D721Med (cell line): ENCODE measurements at regions not wholly inside any gene's neighbourhood (a gene's known extent, or its start where the extent isn't known, plus 50 kb on each side); places are given as distances from the start of the nearest gene placed in this dataset.
"Not testable (repeated sequence)": the region's sequence is repeated elsewhere in the genome, so short reads cannot be mapped to it uniquely, and the experiment has no call there.

ENCODE experiments used
- DNase-seq: peaks from one replicate; pipeline ENCODE4 v3.0.0; 2011; ENCODE audit warnings: low spot score; ENCODE audit not compliant: insufficient read length
- FAIRE-seq: peaks from 2 replicates; lab custom pipeline; 2011; peaks lifted over from hg19 to GRCh38; lab: Jason Lieb, UNC
- TF ChIP-seq, protein P1 (sequence below): IDR thresholded peaks from 2 replicates; pipeline ENCODE4 v1.5.1; 2012; ENCODE audit warnings: mild to moderate bottlenecking, control low read depth; ENCODE audit not compliant: insufficient read depth; ENCODE audit errors: missing control alignments

DNA sequence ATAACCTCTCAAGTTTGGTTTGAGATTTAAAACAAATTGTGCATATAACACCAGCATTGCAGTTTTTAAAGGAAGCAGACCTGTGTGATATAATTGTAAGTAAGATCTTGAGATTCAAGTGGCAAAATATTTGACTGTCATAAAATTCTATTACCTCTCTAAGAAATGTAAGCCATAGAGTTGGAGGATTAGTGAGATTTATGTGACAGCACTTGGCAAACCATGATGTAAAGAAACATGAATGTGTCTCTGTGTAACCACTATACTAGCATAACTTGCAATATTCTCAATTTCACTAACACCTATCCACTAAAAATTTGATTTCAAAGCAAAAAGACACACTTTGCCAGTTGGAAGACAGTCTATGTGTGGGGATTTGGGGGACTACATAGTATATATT lies 190.2 kb upstream of the SSTR4 start:
- FAIRE-seq, result no peak
- no peak for DNase-seq
- TF ChIP-seq, protein P1, sequence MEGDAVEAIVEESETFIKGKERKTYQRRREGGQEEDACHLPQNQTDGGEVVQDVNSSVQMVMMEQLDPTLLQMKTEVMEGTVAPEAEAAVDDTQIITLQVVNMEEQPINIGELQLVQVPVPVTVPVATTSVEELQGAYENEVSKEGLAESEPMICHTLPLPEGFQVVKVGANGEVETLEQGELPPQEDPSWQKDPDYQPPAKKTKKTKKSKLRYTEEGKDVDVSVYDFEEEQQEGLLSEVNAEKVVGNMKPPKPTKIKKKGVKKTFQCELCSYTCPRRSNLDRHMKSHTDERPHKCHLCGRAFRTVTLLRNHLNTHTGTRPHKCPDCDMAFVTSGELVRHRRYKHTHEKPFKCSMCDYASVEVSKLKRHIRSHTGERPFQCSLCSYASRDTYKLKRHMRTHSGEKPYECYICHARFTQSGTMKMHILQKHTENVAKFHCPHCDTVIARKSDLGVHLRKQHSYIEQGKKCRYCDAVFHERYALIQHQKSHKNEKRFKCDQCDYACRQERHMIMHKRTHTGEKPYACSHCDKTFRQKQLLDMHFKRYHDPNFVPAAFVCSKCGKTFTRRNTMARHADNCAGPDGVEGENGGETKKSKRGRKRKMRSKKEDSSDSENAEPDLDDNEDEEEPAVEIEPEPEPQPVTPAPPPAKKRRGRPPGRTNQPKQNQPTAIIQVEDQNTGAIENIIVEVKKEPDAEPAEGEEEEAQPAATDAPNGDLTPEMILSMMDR, result no peak

DNA sequence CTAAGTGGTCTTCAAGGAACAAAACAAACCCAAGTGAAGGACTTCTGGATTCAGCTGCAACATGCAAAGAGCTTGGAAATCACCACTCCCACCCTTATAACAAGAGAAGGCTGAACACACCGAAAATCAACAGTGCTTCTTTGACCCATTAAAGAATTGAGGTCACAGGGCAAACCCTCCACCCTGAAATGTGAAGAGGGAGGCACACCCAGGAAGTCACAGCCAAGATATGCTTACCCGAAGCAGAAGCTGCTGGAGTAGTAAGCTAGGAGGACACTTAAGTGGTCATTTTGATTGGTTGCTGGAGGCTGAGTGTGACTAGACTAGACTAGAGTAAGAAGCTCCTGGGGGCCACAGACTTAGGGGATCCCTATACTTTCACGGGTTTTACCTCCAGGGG lies 188.2 kb upstream of the SSTR4 start:
- DNase-seq (no peak), FAIRE-seq (no peak)
- TF ChIP-seq, protein P1, result no peak

DNA sequence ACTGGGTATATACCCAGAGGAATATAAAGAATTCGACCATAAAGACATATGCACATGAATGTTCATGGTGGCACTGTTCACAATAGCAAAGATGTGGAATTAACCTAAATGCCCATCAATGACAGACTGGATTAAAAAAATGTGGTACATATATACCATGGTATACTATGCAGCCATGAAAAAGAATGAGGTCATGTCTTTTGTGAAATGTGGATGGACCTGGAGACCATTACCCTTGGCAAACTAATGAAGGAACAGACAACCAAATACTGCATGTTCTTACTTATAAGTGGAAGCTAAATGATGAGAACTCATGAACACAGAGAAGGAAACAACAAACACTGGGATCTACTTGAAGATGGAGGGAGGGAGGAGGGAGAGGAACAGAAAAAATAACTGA lies 186.7 kb upstream of the SSTR4 start:
- TF ChIP-seq, protein P1, result no peak
- DNase-seq, result no peak
- FAIRE-seq, result no peak

DNA sequence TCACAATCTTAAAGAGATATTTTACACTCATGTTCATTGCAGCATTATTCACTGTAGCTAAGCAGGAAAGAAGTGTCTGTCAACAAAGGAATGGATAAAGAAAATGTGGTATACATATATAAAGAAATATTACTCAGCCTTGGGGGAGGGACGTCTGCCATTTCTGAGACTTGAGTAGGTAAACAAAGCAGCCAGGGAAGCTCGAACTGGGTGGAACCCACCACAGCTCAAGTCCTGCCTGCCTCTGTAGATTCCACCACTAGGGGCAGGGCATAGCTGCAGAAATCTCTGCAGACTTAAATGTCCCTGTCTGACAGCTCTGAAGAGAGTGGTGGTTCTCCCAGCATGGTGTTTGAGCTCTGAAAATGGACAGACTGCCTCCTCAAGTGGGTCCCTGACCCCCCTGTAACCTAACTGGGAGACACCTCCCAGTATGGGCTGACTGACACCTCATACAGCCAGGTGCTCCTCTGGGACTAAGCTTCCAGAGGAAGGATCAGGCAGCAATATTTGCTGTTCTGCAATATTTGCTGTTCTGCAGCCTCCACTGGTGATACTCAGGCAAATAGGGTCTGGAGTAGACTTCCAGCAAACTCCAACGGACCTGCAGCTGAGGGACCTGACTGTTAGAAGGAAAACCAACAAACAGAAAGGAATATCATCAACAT lies 183.3 kb upstream of the SSTR4 start:
- not testable (repeated sequence) for DNase-seq, FAIRE-seq

DNA sequence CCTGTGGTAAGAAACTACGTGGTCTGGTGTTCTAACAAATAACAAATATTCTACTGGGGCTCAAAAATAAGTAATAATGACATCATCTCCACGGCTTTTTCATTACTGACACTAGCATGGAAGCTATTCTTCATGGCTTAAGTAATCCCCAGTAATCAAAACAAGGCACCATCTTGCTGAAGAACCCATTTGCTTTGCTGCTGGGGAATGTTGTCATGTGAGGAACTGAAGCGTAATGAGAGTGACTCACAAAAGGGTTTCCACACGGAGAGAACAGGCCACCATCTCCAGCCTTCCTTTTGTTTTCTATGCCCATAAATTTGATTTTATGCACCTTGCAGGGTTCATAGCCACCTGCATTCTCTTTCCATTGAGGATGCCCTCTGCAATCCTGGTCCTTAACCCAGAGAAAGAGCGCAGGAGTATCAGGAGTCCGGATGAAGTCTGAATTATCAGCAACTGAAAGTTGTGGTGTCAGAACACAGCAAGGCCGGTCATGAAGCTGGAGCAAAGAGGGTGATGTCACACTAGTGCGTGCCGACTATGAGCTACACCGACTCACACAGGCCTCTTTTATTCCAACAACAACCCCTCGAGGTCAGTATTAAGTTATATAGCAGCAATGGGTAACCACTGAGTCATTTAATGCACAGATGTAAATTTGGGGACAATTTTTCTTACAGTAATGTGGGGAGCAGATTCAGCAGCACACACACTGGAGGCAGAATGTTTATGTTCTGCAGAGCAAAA lies 173.7 kb upstream of the SSTR4 start:
- no peak for DNase-seq
- no peak for FAIRE-seq
- TF ChIP-seq, protein P1, result no peak

DNA sequence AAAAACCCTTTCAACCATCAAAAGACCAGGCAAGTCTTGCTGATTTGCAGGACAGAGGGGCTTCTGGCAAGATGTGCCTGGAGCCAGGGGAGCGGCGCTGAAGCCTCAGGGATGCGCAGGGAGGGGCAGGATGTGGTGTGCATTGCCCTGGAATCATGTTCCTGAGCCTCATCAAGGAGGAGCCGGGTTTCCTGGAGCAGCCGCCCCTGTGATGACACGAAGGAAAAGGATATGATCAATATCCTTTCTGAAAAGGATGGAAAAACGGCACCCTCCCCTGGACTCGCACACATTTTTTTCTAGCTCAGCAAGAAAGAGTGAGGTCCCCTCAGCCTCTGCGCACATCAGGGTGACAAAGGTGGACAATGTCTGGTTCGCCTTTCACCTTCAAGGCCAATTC lies 173.1 kb upstream of the SSTR4 start:
- no peak for FAIRE-seq
- TF ChIP-seq, protein P1, result no peak
- DNase-seq, result no peak

DNA sequence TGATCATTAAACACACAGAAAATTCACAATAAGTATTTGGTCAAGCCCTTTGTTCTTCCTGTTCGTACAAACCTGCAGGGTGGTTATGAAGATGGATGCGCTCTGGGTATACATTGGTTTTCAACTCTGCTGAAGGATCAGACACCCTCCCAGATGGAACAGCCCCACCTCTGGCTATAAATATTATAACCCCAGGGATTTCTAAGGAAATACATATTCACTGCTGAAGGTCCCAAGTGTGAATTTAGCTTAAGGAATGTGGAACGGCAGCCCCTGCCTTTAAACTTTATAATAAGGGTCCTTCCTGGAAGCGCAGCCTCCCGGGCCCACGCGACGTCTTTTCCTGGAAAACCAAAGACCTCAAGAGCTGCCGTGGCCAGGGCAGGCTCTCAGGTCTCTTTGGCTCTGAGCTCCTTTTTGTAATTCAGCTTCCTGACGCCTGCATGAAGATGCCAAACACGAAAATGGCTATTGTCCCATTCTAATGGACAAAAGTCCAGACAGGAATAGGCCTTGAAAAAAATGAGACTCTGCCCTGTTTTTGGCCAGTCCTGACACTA lies 172.4 kb upstream of the SSTR4 start:
- TF ChIP-seq, protein P1, result no peak
- no peak for FAIRE-seq
- no peak for DNase-seq
